Loucy (cell line): ENCODE measurements at regions not wholly inside any gene's neighbourhood (a gene's known extent, or its start where the extent isn't known, plus 50 kb on each side); places are given as distances from the start of the nearest gene placed in this dataset.

Experiments used
- H2AFZ ChIP-seq: fragments of 200-600 bp; sonication (generic); 2 replicates; pipeline ENCODE4 v1.6.0; 2016; ENCODE audit warnings: antibody characterized with exemption, mild to moderate bottlenecking, low read length, moderate library complexity
- H3F3A ChIP-seq: fragments of 200-600 bp; 2 replicates; pipeline ENCODE4 v1.6.0; 2016; ENCODE audit warnings: antibody characterized with exemption, low read depth, mild to moderate bottlenecking
- H3K27me3 ChIP-seq: fragments of 200-600 bp; sonication (generic); 2 replicates; pipeline ENCODE4 v1.6.1; 2014; ENCODE audit warnings: low read length, mild to moderate bottlenecking; ENCODE audit not compliant: insufficient read depth, poor library complexity, severe bottlenecking
- H3K36me3 ChIP-seq: fragments of 200-600 bp; sonication (generic); 2 replicates; pipeline ENCODE4 v1.6.1; 2016; ENCODE audit warnings: low read length; ENCODE audit not compliant: insufficient read depth
- H3K4me1 ChIP-seq: fragments of 200-600 bp; sonication (generic); 2 replicates; pipeline ENCODE4 v1.5.1; 2014; ENCODE audit warnings: low read length, mild to moderate bottlenecking; ENCODE audit not compliant: insufficient read depth, poor library complexity, severe bottlenecking
- H3K4me2 ChIP-seq: fragments of 200-600 bp; sonication (generic); 2 replicates; pipeline ENCODE4 v1.6.0; 2014; ENCODE audit warnings: antibody characterized with exemption, low read length, low read depth, mild to moderate bottlenecking; ENCODE audit not compliant: poor library complexity, severe bottlenecking
- H3K4me3 ChIP-seq: fragments of 200-600 bp; sonication (generic); 2 replicates; pipeline ENCODE4 v1.5.1; 2014; ENCODE audit warnings: low read length, mild to moderate bottlenecking, mixed read lengths; ENCODE audit not compliant: poor library complexity, severe bottlenecking
- H3K79me2 ChIP-seq: fragments of 200-600 bp; sonication (generic); 2 replicates; pipeline ENCODE4 v1.6.1; 2014; ENCODE audit warnings: low read length; ENCODE audit not compliant: insufficient read depth
- H3K9ac ChIP-seq: fragments of 200-600 bp; sonication (generic); 2 replicates; pipeline ENCODE4 v1.6.0; 2014; ENCODE audit warnings: mild to moderate bottlenecking, low read depth, low read length, moderate library complexity; ENCODE audit not compliant: poor library complexity, severe bottlenecking
- H3K9me2 ChIP-seq: fragments of 200-600 bp; sonication (generic); replicated peaks from 2 replicates; pipeline ENCODE4 v1.6.1; 2016; ENCODE audit warnings: low read depth, low read length, mixed read lengths
- H3K9me3 ChIP-seq: fragments of 200-600 bp; sonication (generic); 2 replicates; pipeline ENCODE4 v1.6.1; 2014; ENCODE audit warnings: mild to moderate bottlenecking, antibody characterized with exemption, low read length, low read depth; ENCODE audit not compliant: insufficient read depth
- H4K20me1 ChIP-seq: fragments of 200-600 bp; sonication (generic); 2 replicates; pipeline ENCODE4 v1.6.0; 2014; ENCODE audit warnings: antibody characterized with exemption, low read length, mild to moderate bottlenecking; ENCODE audit not compliant: insufficient read depth, poor library complexity, severe bottlenecking
- CTCF ChIP-seq: fragments of 200-600 bp; sonication (generic); conservative IDR thresholded peaks from 2 replicates; pipeline ENCODE4 v1.5.1; 2014; ENCODE audit warnings: mild to moderate bottlenecking, antibody characterized with exemption, low read length
- EZH2phosphoT487 ChIP-seq: fragments of 200-600 bp; IDR thresholded peaks from 2 replicates; pipeline ENCODE4 v1.6.1; 2018; ENCODE audit warnings: antibody characterized with exemption, mild to moderate bottlenecking, moderate library complexity, borderline replicate concordance

GRCh38 chr12:126537961-126538530 is 1472.8 kb downstream of the AACS start:
- Histone ChIP-seq H3K4me3 (no peak overlapping the region), H4K20me1 (no peaks in the 10 kb centered on the region), H3F3A (no peaks in the 10 kb centered on the region), H3K9me3 (no peaks in the 10 kb centered on the region), H3K9ac (no peak overlapping the region), H3K4me2 (no peak overlapping the region), H3K36me3 (no peaks in the 10 kb centered on the region), H3K9me2 (no peaks in the 10 kb centered on the region), H3K79me2 (no peaks in the 10 kb centered on the region), H2AFZ (no peak overlapping the region), H3K4me1 (no peaks in the 10 kb centered on the region), H3K27me3 (no peaks in the 10 kb centered on the region)
- TF ChIP-seq CTCF: no peak
- TF ChIP-seq EZH2phosphoT487: no peak

GRCh38 chr12:126538888-126539287 is 1473.7 kb downstream of the AACS start:
- Histone ChIP-seq H3K27me3 (no peaks in the 10 kb centered on the region), H3K4me2 (no peak overlapping the region), H3K9ac (no peak overlapping the region), H3K9me3 (no peaks in the 10 kb centered on the region), H3K79me2 (no peaks in the 10 kb centered on the region), H2AFZ (no peak overlapping the region), H3F3A (no peaks in the 10 kb centered on the region), H3K4me1 (no peaks in the 10 kb centered on the region), H3K9me2 (no peaks in the 10 kb centered on the region), H3K4me3 (no peak overlapping the region), H4K20me1 (no peaks in the 10 kb centered on the region), H3K36me3 (no peaks in the 10 kb centered on the region)
- no peak for TF ChIP-seq CTCF
- TF ChIP-seq EZH2phosphoT487: no peak

- Histone ChIP-seq H3K4me1 (no peaks in the 10 kb centered on the region), H3K27me3 (no peaks in the 10 kb centered on the region), H4K20me1 (no peaks in the 10 kb centered on the region), H3K36me3 (no peaks in the 10 kb centered on the region), H3K9ac (no peak overlapping the region), H3K4me3 (no peak overlapping the region), H2AFZ (no peak overlapping the region), H3F3A (no peaks in the 10 kb centered on the region), H3K4me2 (no peak overlapping the region), H3K9me2 (no peaks in the 10 kb centered on the region), H3K9me3 (no peaks in the 10 kb centered on the region), H3K79me2 (no peaks in the 10 kb centered on the region)
- TF ChIP-seq CTCF: no peak
- no peak for TF ChIP-seq EZH2phosphoT487
These were observed 1480.2 kb downstream of the AACS start for GRCh38 chr12:126545411-126545810.
